Loucy (cell line): ENCODE measurements at regions not wholly inside any gene's neighbourhood (a gene's known extent, or its start where the extent isn't known, plus 50 kb on each side); places are given as distances from the start of the nearest gene placed in this dataset.

ENCODE experiments used
- H2AFZ ChIP-seq: fragments of 200-600 bp; sonication (generic); 2 replicates; pipeline ENCODE4 v1.6.0; 2016; ENCODE audit warnings: antibody characterized with exemption, mild to moderate bottlenecking, low read length, moderate library complexity
- H3F3A ChIP-seq: fragments of 200-600 bp; 2 replicates; pipeline ENCODE4 v1.6.0; 2016; ENCODE audit warnings: antibody characterized with exemption, low read depth, mild to moderate bottlenecking
- H3K27me3 ChIP-seq: fragments of 200-600 bp; sonication (generic); 2 replicates; pipeline ENCODE4 v1.6.1; 2014; ENCODE audit warnings: low read length, mild to moderate bottlenecking; ENCODE audit not compliant: insufficient read depth, poor library complexity, severe bottlenecking
- H3K36me3 ChIP-seq: fragments of 200-600 bp; sonication (generic); 2 replicates; pipeline ENCODE4 v1.6.1; 2016; ENCODE audit warnings: low read length; ENCODE audit not compliant: insufficient read depth
- H3K4me1 ChIP-seq: fragments of 200-600 bp; sonication (generic); 2 replicates; pipeline ENCODE4 v1.5.1; 2014; ENCODE audit warnings: low read length, mild to moderate bottlenecking; ENCODE audit not compliant: insufficient read depth, poor library complexity, severe bottlenecking
- H3K4me2 ChIP-seq: fragments of 200-600 bp; sonication (generic); 2 replicates; pipeline ENCODE4 v1.6.0; 2014; ENCODE audit warnings: antibody characterized with exemption, low read length, low read depth, mild to moderate bottlenecking; ENCODE audit not compliant: poor library complexity, severe bottlenecking
- H3K4me3 ChIP-seq: fragments of 200-600 bp; sonication (generic); 2 replicates; pipeline ENCODE4 v1.5.1; 2014; ENCODE audit warnings: low read length, mild to moderate bottlenecking, mixed read lengths; ENCODE audit not compliant: poor library complexity, severe bottlenecking
- H3K79me2 ChIP-seq: fragments of 200-600 bp; sonication (generic); 2 replicates; pipeline ENCODE4 v1.6.1; 2014; ENCODE audit warnings: low read length; ENCODE audit not compliant: insufficient read depth
- H3K9ac ChIP-seq: fragments of 200-600 bp; sonication (generic); 2 replicates; pipeline ENCODE4 v1.6.0; 2014; ENCODE audit warnings: mild to moderate bottlenecking, low read depth, low read length, moderate library complexity; ENCODE audit not compliant: poor library complexity, severe bottlenecking
- H3K9me2 ChIP-seq: fragments of 200-600 bp; sonication (generic); replicated peaks from 2 replicates; pipeline ENCODE4 v1.6.1; 2016; ENCODE audit warnings: low read depth, low read length, mixed read lengths
- H3K9me3 ChIP-seq: fragments of 200-600 bp; sonication (generic); 2 replicates; pipeline ENCODE4 v1.6.1; 2014; ENCODE audit warnings: mild to moderate bottlenecking, antibody characterized with exemption, low read length, low read depth; ENCODE audit not compliant: insufficient read depth
- H4K20me1 ChIP-seq: fragments of 200-600 bp; sonication (generic); 2 replicates; pipeline ENCODE4 v1.6.0; 2014; ENCODE audit warnings: antibody characterized with exemption, low read length, mild to moderate bottlenecking; ENCODE audit not compliant: insufficient read depth, poor library complexity, severe bottlenecking
- CTCF ChIP-seq: fragments of 200-600 bp; sonication (generic); conservative IDR thresholded peaks from 2 replicates; pipeline ENCODE4 v1.5.1; 2014; ENCODE audit warnings: mild to moderate bottlenecking, antibody characterized with exemption, low read length
- EZH2phosphoT487 ChIP-seq: fragments of 200-600 bp; IDR thresholded peaks from 2 replicates; pipeline ENCODE4 v1.6.1; 2018; ENCODE audit warnings: antibody characterized with exemption, mild to moderate bottlenecking, moderate library complexity, borderline replicate concordance

GRCh38 chr6:6784514-6785162 lies 196.1 kb downstream of the LY86 start:
- Histone ChIP-seq H3K9me2 (no peaks in the 10 kb centered on the region), H3K9me3 (no peaks in the 10 kb centered on the region), H3K4me2 (no peak overlapping the region), H4K20me1 (no peaks in the 10 kb centered on the region), H3K4me3 (no peak overlapping the region), H3K4me1 (peaks cover 7% of the 10 kb centered on the region), H3K9ac (no peak overlapping the region), H3K79me2 (no peaks in the 10 kb centered on the region), H2AFZ (no peak overlapping the region), H3K36me3 (no peaks in the 10 kb centered on the region), H3F3A (no peaks in the 10 kb centered on the region), H3K27me3 (no peaks in the 10 kb centered on the region)
- TF ChIP-seq CTCF (no peak), EZH2phosphoT487 (no peak)

GRCh38 chr6:6785163-6785521 lies 196.6 kb downstream of the LY86 start:
- Histone ChIP-seq H3K79me2 (no peaks in the 10 kb centered on the region), H3K9ac (no peak overlapping the region), H3K27me3 (no peaks in the 10 kb centered on the region), H3K4me1 (peaks cover 7% of the 10 kb centered on the region), H3K9me2 (no peaks in the 10 kb centered on the region), H2AFZ (no peak overlapping the region), H4K20me1 (no peaks in the 10 kb centered on the region), H3F3A (no peaks in the 10 kb centered on the region), H3K4me3 (no peak overlapping the region), H3K9me3 (no peaks in the 10 kb centered on the region), H3K4me2 (no peak overlapping the region), H3K36me3 (no peaks in the 10 kb centered on the region)
- TF ChIP-seq CTCF: no peak
- no peak for TF ChIP-seq EZH2phosphoT487

GRCh38 chr6:6788394-6789032 lies 200.0 kb downstream of the LY86 start:
- no peak overlapping the region for H3K4me2 ChIP-seq
- H3K27me3 ChIP-seq: no peaks in the 10 kb centered on the region

More at GRCh38 chr6:6788394-6789032, 200.0 kb downstream of the LY86 start:
- TF ChIP-seq CTCF (peak; percentile 79), EZH2phosphoT487 (no peak)
- H3K4me3 ChIP-seq: no peak overlapping the region
- H3K9me3 ChIP-seq: no peaks in the 10 kb centered on the region
- no peaks in the 10 kb centered on the region for H3K36me3 ChIP-seq
- H3K4me1 ChIP-seq: peaks cover 19% of the 10 kb centered on the region
- no peaks in the 10 kb centered on the region for H3F3A ChIP-seq
- no peaks in the 10 kb centered on the region for H4K20me1 ChIP-seq
- H3K79me2 ChIP-seq: no peaks in the 10 kb centered on the region
- H3K9me2 ChIP-seq: no peaks in the 10 kb centered on the region
- H2AFZ ChIP-seq: no peak overlapping the region
- H3K9ac ChIP-seq: no peak overlapping the region
